H1 (cell line): ENCODE measurements at regions not wholly inside any gene's neighbourhood (a gene's known extent, or its start where the extent isn't known, plus 50 kb on each side); places are given as distances from the start of the nearest gene placed in this dataset.
"Not testable (repeated sequence)": the region's sequence is repeated elsewhere in the genome, so short reads cannot be mapped to it uniquely, and the experiment has no call there.

ENCODE experiments used
- CTCF ChIA-PET: fragments of 300-600 bp; sonication (Branson Sonifier 250); formaldehyde crosslinking; loops from one replicate; lab custom pipeline; 2021; ENCODE audit not compliant: partially characterized antibody; lab: Charles Lee
- POLR2A ChIA-PET: fragments of 300-600 bp; sonication (Branson Sonifier 250); formaldehyde crosslinking; loops from one replicate; lab custom pipeline; 2021; ENCODE audit warnings: inconsistent platforms; ENCODE audit not compliant: partially characterized antibody; lab: Charles Lee
- DNase-seq, 2 experiments: peaks; one replicate each; pipeline versions ENCODE4 v3.0.0 to v3.0.0-alpha.2; 2010 to 2022; ENCODE audit warnings: low spot score in 2 of 2, low read depth in 1 of 2, mixed read lengths in 1 of 2
- FAIRE-seq: peaks from 2 replicates; lab custom pipeline; 2011; peaks lifted over from hg19 to GRCh38; lab: Jason Lieb, UNC
- H2AFZ ChIP-seq: 2 replicates; pipeline ENCODE4 v1.8.1; 2012; ENCODE audit warnings: low read length, inconsistent platforms
- H2AK5ac ChIP-seq: 2 replicates; pipeline ENCODE4 v1.6.1; 2013; ENCODE audit warnings: low read depth, low read length
- H2BK120ac ChIP-seq: replicated peaks from 2 replicates; pipeline ENCODE3; 2013; ENCODE audit warnings: low read depth, low read length, inconsistent platforms
- H2BK12ac ChIP-seq: 2 replicates; pipeline ENCODE4 v1.6.1; 2013; ENCODE audit warnings: low read depth, low read length
- H2BK15ac ChIP-seq: 2 replicates; pipeline ENCODE4 v1.6.1; 2013; ENCODE audit warnings: low read length
- H2BK20ac ChIP-seq: 2 replicates; pipeline ENCODE4 v1.6.1; 2013; ENCODE audit warnings: low read length
- H2BK5ac ChIP-seq: 2 replicates; pipeline ENCODE4 v1.6.1; 2013; ENCODE audit warnings: low read depth, low read length
- H3K14ac ChIP-seq: 2 replicates; pipeline ENCODE4 v1.6.1; 2013; ENCODE audit warnings: inconsistent platforms; ENCODE audit not compliant: insufficient read length
- H3K18ac ChIP-seq: 2 replicates; pipeline ENCODE4 v1.6.1; 2013; ENCODE audit warnings: low read length; ENCODE audit errors: extremely low read depth
- H3K23ac ChIP-seq: 2 replicates; pipeline ENCODE4 v1.6.1; 2013; ENCODE audit warnings: inconsistent platforms; ENCODE audit not compliant: insufficient read length
- H3K23me2 ChIP-seq: 2 replicates; pipeline ENCODE4 v1.6.1; 2013; ENCODE audit warnings: low read depth, low read length
- H3K27ac ChIP-seq: 2 replicates; pipeline ENCODE4 v1.6.1; 2011; ENCODE audit warnings: low read depth, low read length, inconsistent platforms
- H3K27me3 ChIP-seq, 4 experiments: replicated peaks in 1 of 4; 1 replicate in 1 of 4; 2 replicates in 3 of 4; pipeline versions ENCODE4 v1.6.1 to v1.8.1; 2011 to 2013; ENCODE audit warnings: low read length in 3 of 4, mild to moderate bottlenecking in 3 of 4, inconsistent platforms in 2 of 4, mixed read lengths in 2 of 4, moderate library complexity in 1 of 4; ENCODE audit not compliant: control insufficient read depth in 3 of 4, insufficient read depth in 3 of 4; ENCODE audit errors: extremely low read depth in 1 of 4
- H3K36me3 ChIP-seq, 4 experiments: 2 replicates each; pipeline versions ENCODE4 v1.6.1 to v1.8.1; 2011 to 2013; ENCODE audit warnings: mild to moderate bottlenecking in 4 of 4, low read length in 3 of 4, moderate library complexity in 2 of 4, control low read depth in 1 of 4, inconsistent platforms in 1 of 4; ENCODE audit not compliant: insufficient read depth in 4 of 4, control insufficient read depth in 2 of 4
- H3K4ac ChIP-seq: replicated peaks from 2 replicates; pipeline ENCODE3; 2013; ENCODE audit warnings: low read length, low read depth, mixed read lengths, inconsistent platforms; ENCODE audit not compliant: insufficient read length
- H3K4me1 ChIP-seq, 4 experiments: replicated peaks in 1 of 4; 1 replicate in 1 of 4; 2 replicates in 3 of 4; pipeline versions ENCODE4 v1.6.1 to v1.8.1; 2011 to 2013; ENCODE audit warnings: low read length in 3 of 4, inconsistent platforms in 2 of 4, mixed read lengths in 1 of 4; ENCODE audit not compliant: insufficient read depth in 4 of 4, control insufficient read depth in 3 of 4
- H3K4me2 ChIP-seq, 2 experiments: 2 replicates each; pipeline versions ENCODE4 v1.6.1 to v1.8.1; 2011 to 2013; ENCODE audit warnings: low read depth in 2 of 2, low read length in 2 of 2, control low read depth in 1 of 2, inconsistent platforms in 1 of 2, mild to moderate bottlenecking in 1 of 2; ENCODE audit not compliant: insufficient read depth in 1 of 2
- H3K4me3 ChIP-seq, 4 experiments: fragments of 200-600, 300-600 bp in 1 of 4; sonication (generic), shearing (Covaris generic), sonication (Bioruptor Twin) in 1 of 4; 2 replicates each; pipeline versions ENCODE4 v1.5.1 to v1.8.1; 2011 to 2016; ENCODE audit warnings: low read length in 4 of 4, low read depth in 3 of 4, control low read depth in 2 of 4, inconsistent platforms in 2 of 4, mild to moderate bottlenecking in 2 of 4, mixed read lengths in 1 of 4, moderate library complexity in 1 of 4; ENCODE audit not compliant: insufficient read depth in 2 of 4; ENCODE audit errors: extremely low read depth in 1 of 4
- H3K56ac ChIP-seq: replicated peaks from 2 replicates; pipeline ENCODE3; 2013; ENCODE audit warnings: low read depth, mild to moderate bottlenecking, mixed read lengths, low read length, inconsistent platforms; ENCODE audit not compliant: insufficient read length
- H3K79me1 ChIP-seq: 2 replicates; pipeline ENCODE4 v1.6.1; 2013; ENCODE audit warnings: low read depth, low read length, control low read depth
- H3K79me2 ChIP-seq, 2 experiments: 2 replicates each; pipeline versions ENCODE4 v1.6.1 to v1.8.1; 2012 to 2013; ENCODE audit warnings: low read length in 2 of 2, mild to moderate bottlenecking in 2 of 2, inconsistent platforms in 1 of 2; ENCODE audit not compliant: insufficient read depth in 2 of 2, control insufficient read depth in 1 of 2
- H3K9ac ChIP-seq, 4 experiments: replicated peaks in 1 of 4; 1 replicate in 1 of 4; 2 replicates in 3 of 4; pipeline versions ENCODE4 v1.6.1 to v1.8.1; 2011 to 2013; ENCODE audit warnings: low read depth in 3 of 4, low read length in 3 of 4, control low read depth in 2 of 4, mild to moderate bottlenecking in 2 of 4, moderate library complexity in 2 of 4, inconsistent platforms in 1 of 4; ENCODE audit errors: extremely low read depth in 1 of 4
- H3K9me3 ChIP-seq, 2 experiments: 2 replicates each; pipeline versions ENCODE4 v1.6.1 to v1.8.1; 2012 to 2013; ENCODE audit warnings: mild to moderate bottlenecking in 2 of 2, moderate library complexity in 2 of 2, control low read depth in 1 of 2, inconsistent platforms in 1 of 2, low read depth in 1 of 2, low read length in 1 of 2, mixed read lengths in 1 of 2; ENCODE audit not compliant: insufficient read depth in 2 of 2
- H4K20me1 ChIP-seq, 2 experiments: replicated peaks in 1 of 2; 2 replicates each; pipeline versions ENCODE3 to v1.8.1; 2011 to 2013; ENCODE audit warnings: inconsistent platforms in 2 of 2, low read length in 2 of 2, mild to moderate bottlenecking in 1 of 2; ENCODE audit not compliant: insufficient read depth in 2 of 2, control insufficient read depth in 1 of 2
- H4K5ac ChIP-seq: 2 replicates; pipeline ENCODE4 v1.6.1; 2013; ENCODE audit warnings: low read length, low read depth, mixed read lengths, inconsistent platforms; ENCODE audit not compliant: insufficient read length
- H4K8ac ChIP-seq: 2 replicates; pipeline ENCODE4 v1.8.0; 2013; ENCODE audit warnings: mild to moderate bottlenecking, moderate library complexity, low read length, inconsistent platforms; ENCODE audit not compliant: insufficient read depth; ENCODE audit errors: extremely low read depth
- H4K91ac ChIP-seq: replicated peaks from 2 replicates; pipeline ENCODE3; 2013; ENCODE audit warnings: low read length, mixed read lengths, inconsistent platforms; ENCODE audit not compliant: insufficient read length
- WGBS, 2 experiments: shearing (Covaris generic) in 1 of 2; methylation state at CpG; one replicate each; pipeline versions ENCODE4 v1.1.6 to v1.1.7; 2013 to 2015; ENCODE audit warnings: low lambda C conversion rate in 2 of 2, mixed read lengths in 2 of 2, inconsistent platforms in 1 of 2, low coverage in 1 of 2, missing lambda C conversion rate in 1 of 2; ENCODE audit not compliant: insufficient replicate concordance in 2 of 2, insufficient coverage in 1 of 2, insufficient read length in 1 of 2; ENCODE audit errors: extremely low coverage in 1 of 2, missing lambda C conversion rate in 1 of 2; 5-methylcytosine and 5-hydroxymethylcytosine counted together

- H3K27ac ChIP-seq, H3K4ac ChIP-seq, H4K5ac ChIP-seq, H3K79me1 ChIP-seq, H3K36me3 ChIP-seq, H2AFZ ChIP-seq, H3K79me2 ChIP-seq, H3K56ac ChIP-seq, FAIRE-seq, CTCF ChIA-PET, H3K4me2 ChIP-seq, H3K18ac ChIP-seq, DNase-seq, H3K4me1 ChIP-seq, H2BK5ac ChIP-seq, H3K14ac ChIP-seq, H2BK12ac ChIP-seq, H2BK120ac ChIP-seq, H2BK15ac ChIP-seq, POLR2A ChIA-PET, H3K9ac ChIP-seq, H2BK20ac ChIP-seq, H3K27me3 ChIP-seq, H4K8ac ChIP-seq, H3K4me3 ChIP-seq, H3K23me2 ChIP-seq, H2AK5ac ChIP-seq, H4K91ac ChIP-seq, H4K20me1 ChIP-seq, H3K23ac ChIP-seq: not testable (repeated sequence)
- WGBS, 2 experiments: 90% methylated on average over 19 of the region's 36 CpGs; no CpG with 5 or more reads in 1 of the 2 experiments
- H3K9me3 ChIP-seq: peaks cover 16 to 37% of the 10 kb centered on the region in 2 experiments
Measured at GRCh38 chr9:64100571-64101155, 1184.3 kb downstream of the FOXD4L5 start.

- H2BK120ac ChIP-seq, H4K91ac ChIP-seq, H3K79me1 ChIP-seq, H2AK5ac ChIP-seq, H2BK15ac ChIP-seq, H3K9ac ChIP-seq, DNase-seq, POLR2A ChIA-PET, H3K18ac ChIP-seq, H3K4me1 ChIP-seq, H3K23ac ChIP-seq, H3K14ac ChIP-seq, CTCF ChIA-PET, H3K79me2 ChIP-seq, H4K8ac ChIP-seq, H2BK12ac ChIP-seq, H3K4me3 ChIP-seq, H4K5ac ChIP-seq, H2BK20ac ChIP-seq, H2BK5ac ChIP-seq, H2AFZ ChIP-seq, H3K4ac ChIP-seq, FAIRE-seq, H3K23me2 ChIP-seq, H3K4me2 ChIP-seq, H3K27ac ChIP-seq, H3K56ac ChIP-seq, H3K36me3 ChIP-seq, H3K27me3 ChIP-seq, H4K20me1 ChIP-seq: not testable (repeated sequence)
- peaks cover 4 to 23% of the 10 kb centered on the region in 2 experiments; a peak in 3 of 4 replicates for H3K9me3 ChIP-seq
- WGBS, 2 experiments: 82% methylated on average over 5 of the region's 5 CpGs; no CpG with 5 or more reads in 1 of the 2 experiments
Measured at GRCh38 chr9:64085998-64086397, 1199.0 kb downstream of the FOXD4L5 start.
